SJSA1 (cell line): ENCODE measurements at regions not wholly inside any gene's neighbourhood (a gene's known extent, or its start where the extent isn't known, plus 50 kb on each side); places are given as distances from the start of the nearest gene placed in this dataset.
A peak's percentile ranks its signal among the peaks of the same experiment; 100 is the strongest.

Experiments used
- DNase-seq, 2 experiments: peaks; one replicate each; pipeline ENCODE4 v3.0.0-alpha.2; 2015 to 2020; ENCODE audit warnings: low spot score in 2 of 2, low read depth in 1 of 2
- H3K27ac ChIP-seq: fragments of 250-450 bp; sonication (Bioruptor Pico); 2 replicates; pipeline ENCODE4 v1.5.1; 2020; ENCODE audit warnings: mild to moderate bottlenecking, moderate library complexity
- H3K27me3 ChIP-seq: fragments of 250-450 bp; sonication (Bioruptor Pico); replicated peaks from 2 replicates; pipeline ENCODE4 v1.5.1; 2020; ENCODE audit warnings: mild to moderate bottlenecking, moderate library complexity
- H3K36me3 ChIP-seq: fragments of 250-450 bp; sonication (Bioruptor Pico); 2 replicates; pipeline ENCODE4 v1.5.1; 2020; ENCODE audit warnings: mild to moderate bottlenecking
- H3K4me1 ChIP-seq: fragments of 250-450 bp; sonication (Bioruptor Pico); replicated peaks from 2 replicates; pipeline ENCODE4 v1.6.1; 2021; ENCODE audit warnings: mild to moderate bottlenecking
- H3K4me3 ChIP-seq: fragments of 250-450 bp; sonication (Bioruptor Pico); 2 replicates; pipeline ENCODE4 v1.5.1; 2020; ENCODE audit warnings: mild to moderate bottlenecking
- H3K9me3 ChIP-seq: fragments of 250-450 bp; sonication (Bioruptor Pico); replicated peaks from 2 replicates; pipeline ENCODE4 v1.5.1; 2020; ENCODE audit warnings: mild to moderate bottlenecking

GRCh38 chr17:71484546-71484945 is 636.3 kb upstream of the SOX9 start:
- no peak for DNase-seq
- Histone ChIP-seq H3K4me3 (no peak overlapping the region), H3K4me1 (no peaks in the 10 kb centered on the region), H3K36me3 (no peaks in the 10 kb centered on the region), H3K27me3 (no peaks in the 10 kb centered on the region), H3K27ac (no peak overlapping the region), H3K9me3 (no peaks in the 10 kb centered on the region)

DNA sequence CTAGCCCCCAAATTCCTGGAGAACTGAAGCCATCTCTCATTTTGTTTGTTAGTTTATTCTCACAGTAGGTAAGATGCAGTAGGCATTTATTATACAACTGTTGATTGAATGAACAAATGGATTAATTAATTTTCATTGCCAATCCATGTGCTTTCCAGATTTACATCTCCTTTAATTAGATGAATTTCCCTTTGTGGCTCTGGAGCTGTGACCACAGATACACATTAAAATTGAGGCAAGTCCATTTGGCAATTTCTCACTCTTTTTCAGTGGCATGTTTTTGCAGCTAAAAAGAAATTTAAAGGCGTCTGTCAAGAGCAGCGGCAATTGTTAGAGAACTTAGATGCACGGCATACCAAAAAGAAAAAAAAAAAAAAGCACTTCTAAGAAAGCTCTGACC is 635.4 kb upstream of the SOX9 start:
- Histone ChIP-seq H3K4me3 (no peak overlapping the region), H3K36me3 (no peaks in the 10 kb centered on the region), H3K27me3 (no peaks in the 10 kb centered on the region), H3K9me3 (no peaks in the 10 kb centered on the region), H3K27ac (no peak overlapping the region), H3K4me1 (no peaks in the 10 kb centered on the region)
- no peak for DNase-seq

DNA sequence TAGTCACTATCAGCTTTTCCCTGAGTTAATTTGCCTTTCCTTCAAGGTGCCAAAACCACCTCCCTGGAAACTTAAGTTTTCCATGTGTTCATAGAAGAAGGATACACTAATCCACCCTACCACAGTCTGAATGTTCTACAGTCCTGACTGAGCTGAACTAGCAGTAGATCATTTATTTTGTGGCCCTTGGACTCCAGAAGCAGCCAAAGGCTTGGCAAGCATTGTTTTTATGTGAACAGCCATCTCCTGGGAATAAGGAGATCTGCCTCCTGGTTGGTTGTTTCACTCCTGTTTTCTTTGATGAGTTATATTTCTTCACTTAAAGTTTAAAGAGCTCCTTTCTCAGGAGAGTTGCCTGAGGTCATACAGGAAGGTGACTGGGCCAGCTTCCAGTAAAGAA is 634.6 kb upstream of the SOX9 start:
- Histone ChIP-seq H3K36me3 (no peaks in the 10 kb centered on the region), H3K27me3 (no peaks in the 10 kb centered on the region), H3K9me3 (no peaks in the 10 kb centered on the region), H3K27ac (no peak overlapping the region), H3K4me3 (no peak overlapping the region), H3K4me1 (no peaks in the 10 kb centered on the region)
- no peak for DNase-seq

GRCh38 chr17:71488851-71489250 is 632.0 kb upstream of the SOX9 start:
- no peaks in the 10 kb centered on the region for H3K36me3 ChIP-seq
- H3K4me1 ChIP-seq, result peaks cover 3% of the 10 kb centered on the region; the same call in 1 of the 2 replicates
- H3K9me3 ChIP-seq, result no peaks in the 10 kb centered on the region
- no peak for DNase-seq
- no peaks in the 10 kb centered on the region for H3K27me3 ChIP-seq
- H3K27ac ChIP-seq, result no peak overlapping the region
- H3K4me3 ChIP-seq, result no peak overlapping the region

GRCh38 chr17:71494062-71494855 is 626.6 kb upstream of the SOX9 start:
- H3K36me3 ChIP-seq, result no peaks in the 10 kb centered on the region
- DNase-seq, result peak in 1 of 2 experiments; percentile 31
- H3K27me3 ChIP-seq, result no peaks in the 10 kb centered on the region
- peaks cover 10% of the 10 kb centered on the region for H3K4me1 ChIP-seq
- no peak overlapping the region for H3K27ac ChIP-seq
- H3K9me3 ChIP-seq, result no peaks in the 10 kb centered on the region
- H3K4me3 ChIP-seq, result no peak overlapping the region

DNA sequence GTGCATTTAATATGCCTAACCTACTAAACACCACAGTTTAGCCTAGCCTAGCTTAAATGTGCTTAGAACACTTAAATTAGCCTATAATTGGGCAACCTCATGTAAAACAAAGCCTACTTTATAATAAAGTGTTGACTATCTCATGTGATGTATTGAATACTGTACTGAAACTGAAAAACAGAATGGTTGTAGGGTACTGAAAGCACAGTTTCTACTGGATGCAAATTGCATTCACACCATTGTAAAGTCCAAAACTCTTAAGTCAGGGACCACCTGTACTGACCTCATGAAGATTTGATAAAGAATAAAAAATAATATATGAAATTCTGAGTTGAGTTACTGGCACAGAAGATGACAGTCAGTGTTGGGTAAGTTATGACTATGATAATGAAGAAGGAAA is 625.4 kb upstream of the SOX9 start:
- Histone ChIP-seq H3K4me3 (no peak overlapping the region), H3K36me3 (no peaks in the 10 kb centered on the region), H3K4me1 (peaks cover 10% of the 10 kb centered on the region), H3K27ac (no peak overlapping the region), H3K27me3 (no peaks in the 10 kb centered on the region), H3K9me3 (no peaks in the 10 kb centered on the region)
- DNase-seq, result no peak

GRCh38 chr17:71496552-71496951 is 624.3 kb upstream of the SOX9 start:
- Histone ChIP-seq H3K27ac (no peak overlapping the region), H3K4me3 (no peak overlapping the region), H3K36me3 (no peaks in the 10 kb centered on the region), H3K9me3 (no peaks in the 10 kb centered on the region), H3K27me3 (no peaks in the 10 kb centered on the region), H3K4me1 (peaks cover 10% of the 10 kb centered on the region)
- DNase-seq, result peak in 1 of 2 experiments; percentile 5

DNA sequence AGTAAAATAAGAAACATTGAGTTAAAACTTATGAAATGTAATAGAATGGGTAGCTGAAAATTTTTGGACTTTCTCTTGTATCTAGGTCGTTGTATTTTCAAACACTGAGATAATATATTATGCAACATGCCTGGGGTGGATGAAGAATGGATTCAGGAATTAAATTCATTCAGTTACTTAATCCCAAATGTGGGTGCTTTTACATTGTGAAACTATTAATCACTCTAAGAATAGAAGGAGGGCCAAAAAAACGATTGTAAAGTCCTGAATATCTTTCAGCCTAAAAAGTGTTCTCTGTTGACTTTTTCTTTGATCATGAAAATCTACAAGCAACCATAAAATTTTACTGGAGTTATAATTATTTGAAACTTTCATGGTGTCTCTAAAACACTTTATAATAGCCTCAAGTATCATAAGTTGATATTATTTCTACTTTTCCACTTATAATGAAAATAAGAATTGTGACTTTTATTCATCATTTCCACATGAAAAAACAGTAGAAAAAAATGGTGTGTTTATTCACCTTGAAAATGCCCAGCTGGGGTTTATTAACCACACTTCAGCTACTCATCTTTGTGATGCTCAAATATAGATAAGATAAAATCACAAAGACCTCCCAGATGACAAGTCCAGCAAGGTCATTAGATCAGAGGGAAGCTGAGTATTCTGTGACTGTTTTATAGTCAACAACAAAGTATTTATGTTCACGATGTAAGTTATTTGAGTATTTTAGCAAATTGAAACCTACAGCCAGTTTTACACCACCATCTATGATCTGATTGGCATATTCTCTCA is 619.9 kb upstream of the SOX9 start:
- no peak for DNase-seq
- H3K36me3 ChIP-seq, result no peaks in the 10 kb centered on the region
- H3K4me1 ChIP-seq, result no peaks in the 10 kb centered on the region
- no peak overlapping the region for H3K4me3 ChIP-seq
- H3K27ac ChIP-seq, result no peak overlapping the region
- H3K9me3 ChIP-seq, result no peaks in the 10 kb centered on the region
- no peaks in the 10 kb centered on the region for H3K27me3 ChIP-seq

DNA sequence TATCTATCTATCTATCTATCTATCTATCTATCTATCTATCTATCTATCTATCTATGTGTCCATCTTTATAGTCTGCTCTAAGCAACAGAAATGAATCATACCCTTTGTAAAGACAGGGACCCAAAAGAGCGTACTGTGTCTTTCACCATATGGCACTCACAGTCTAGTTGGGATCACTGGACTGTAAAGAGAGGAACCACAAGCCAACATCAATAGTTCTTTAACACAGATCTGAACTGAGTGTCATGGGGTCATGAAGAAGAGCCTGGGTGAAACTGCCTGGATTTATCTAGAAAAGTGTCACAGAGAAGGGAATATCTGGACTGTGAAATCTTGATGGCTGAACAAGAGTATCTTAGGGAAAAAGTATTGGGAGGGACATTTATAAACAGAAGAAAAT is 619.1 kb upstream of the SOX9 start:
- Histone ChIP-seq H3K27ac (no peak overlapping the region), H3K4me1 (no peaks in the 10 kb centered on the region), H3K4me3 (no peak overlapping the region), H3K27me3 (no peaks in the 10 kb centered on the region), H3K9me3 (no peaks in the 10 kb centered on the region; the same call in 1 of the 2 replicates), H3K36me3 (no peaks in the 10 kb centered on the region)
- no peak for DNase-seq

DNA sequence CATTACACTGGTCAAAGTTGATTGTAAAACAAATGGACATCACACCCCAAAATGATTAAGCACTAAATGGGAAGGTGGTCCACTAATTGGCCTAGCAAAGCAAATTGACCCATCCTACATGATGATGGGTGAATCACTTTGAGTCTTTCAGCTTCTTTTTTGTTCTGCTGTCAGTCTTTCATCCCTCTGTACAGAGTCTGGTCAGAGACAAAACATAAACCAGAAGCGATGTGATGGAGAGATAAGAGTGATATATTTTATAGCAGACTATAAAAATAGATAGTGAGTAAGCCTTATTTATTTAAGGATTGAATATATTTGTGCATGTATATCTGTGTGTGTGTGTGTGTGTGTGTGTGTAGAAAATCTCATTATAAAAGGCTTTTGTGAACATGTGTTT is 618.4 kb upstream of the SOX9 start:
- Histone ChIP-seq H3K4me3 (no peak overlapping the region), H3K4me1 (no peaks in the 10 kb centered on the region), H3K36me3 (no peaks in the 10 kb centered on the region), H3K27ac (no peak overlapping the region), H3K9me3 (no peaks in the 10 kb centered on the region; the same call in 1 of the 2 replicates), H3K27me3 (no peaks in the 10 kb centered on the region)
- no peak for DNase-seq

- Histone ChIP-seq H3K27ac (no peak overlapping the region), H3K27me3 (no peaks in the 10 kb centered on the region), H3K36me3 (no peaks in the 10 kb centered on the region), H3K4me1 (no peaks in the 10 kb centered on the region), H3K9me3 (no peaks in the 10 kb centered on the region; the same call in 1 of the 2 replicates), H3K4me3 (no peak overlapping the region)
- no peak for DNase-seq
Observed at GRCh38 chr17:71503710-71504465, 616.9 kb upstream of the SOX9 start.

GRCh38 chr17:71505200-71505599 is 615.6 kb upstream of the SOX9 start:
- DNase-seq, result no peak
- Histone ChIP-seq H3K27me3 (no peaks in the 10 kb centered on the region), H3K4me1 (no peaks in the 10 kb centered on the region), H3K4me3 (no peak overlapping the region), H3K27ac (no peak overlapping the region), H3K36me3 (no peaks in the 10 kb centered on the region), H3K9me3 (no peaks in the 10 kb centered on the region; the same call in 1 of the 2 replicates)

- H3K36me3 ChIP-seq, result no peaks in the 10 kb centered on the region
- no peak overlapping the region for H3K4me3 ChIP-seq
- DNase-seq, result no peak
- no peaks in the 10 kb centered on the region; the same call in 1 of the 2 replicates for H3K9me3 ChIP-seq
- no peaks in the 10 kb centered on the region for H3K27me3 ChIP-seq
- no peak overlapping the region for H3K27ac ChIP-seq
- H3K4me1 ChIP-seq, result no peaks in the 10 kb centered on the region
Observed at GRCh38 chr17:71505981-71506380, 614.8 kb upstream of the SOX9 start.
